SK-N-DZ (cell line): ENCODE measurements at regions not wholly inside any gene's neighbourhood (a gene's known extent, or its start where the extent isn't known, plus 50 kb on each side); places are given as distances from the start of the nearest gene placed in this dataset.
"Not testable (repeated sequence)": the region's sequence is repeated elsewhere in the genome, so short reads cannot be mapped to it uniquely, and the experiment has no call there.

Experiments
- DNase-seq: peaks from one replicate; pipeline ENCODE4 v3.0.0-alpha.2; 2015; ENCODE audit warnings: low spot score

- DNase-seq = no peak
Observed at GRCh38 chr7:104074529-104074928, 85.1 kb upstream of the RELN start.

- DNase-seq = not testable (repeated sequence)
Observed at GRCh38 chr7:104071641-104072040, 82.2 kb upstream of the RELN start.

DNA sequence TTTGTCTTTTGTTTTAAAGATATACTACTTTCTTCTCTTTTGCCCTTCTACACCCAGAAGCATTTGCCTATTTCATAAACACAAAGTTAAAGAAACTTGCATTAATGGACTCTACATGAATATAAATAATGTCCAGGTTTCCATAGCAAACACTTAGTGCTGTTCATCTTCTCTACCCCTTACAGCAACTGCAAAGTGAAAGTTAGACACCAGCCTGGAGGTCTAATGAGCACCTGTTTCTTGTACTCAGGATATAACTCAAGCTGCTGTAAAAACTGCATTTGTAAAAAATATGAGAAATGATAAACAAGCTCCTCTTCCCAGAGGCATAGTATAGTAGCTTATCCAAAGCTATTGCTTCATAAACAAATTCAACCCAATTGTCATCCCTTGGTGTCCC is 76.0 kb upstream of the RELN start:
- DNase-seq = no peak

GRCh38 chr7:104064969-104065387 is 75.5 kb upstream of the RELN start:
- no peak for DNase-seq

DNA sequence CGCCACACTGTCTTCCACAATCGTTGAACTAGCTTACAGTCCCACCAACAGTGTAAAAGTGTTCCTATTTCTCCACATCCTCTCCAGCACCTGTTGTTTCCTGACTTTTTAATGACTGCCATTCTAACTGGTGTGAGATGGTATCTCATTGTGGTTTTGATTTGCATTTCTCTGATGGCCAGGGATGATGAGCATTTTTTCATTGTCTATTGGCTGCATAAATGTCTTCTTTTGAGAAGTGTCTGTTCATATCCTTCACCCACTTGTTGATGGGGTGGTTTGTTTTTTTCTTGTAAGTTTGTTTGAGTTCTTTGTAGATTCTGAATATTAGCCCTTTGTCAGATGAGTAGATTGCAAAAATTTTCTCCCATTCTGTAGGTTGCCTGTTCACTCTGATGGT is 74.3 kb upstream of the RELN start:
- not testable (repeated sequence) for DNase-seq

GRCh38 chr7:104061652-104062051 is 72.2 kb upstream of the RELN start:
- no peak for DNase-seq

DNA sequence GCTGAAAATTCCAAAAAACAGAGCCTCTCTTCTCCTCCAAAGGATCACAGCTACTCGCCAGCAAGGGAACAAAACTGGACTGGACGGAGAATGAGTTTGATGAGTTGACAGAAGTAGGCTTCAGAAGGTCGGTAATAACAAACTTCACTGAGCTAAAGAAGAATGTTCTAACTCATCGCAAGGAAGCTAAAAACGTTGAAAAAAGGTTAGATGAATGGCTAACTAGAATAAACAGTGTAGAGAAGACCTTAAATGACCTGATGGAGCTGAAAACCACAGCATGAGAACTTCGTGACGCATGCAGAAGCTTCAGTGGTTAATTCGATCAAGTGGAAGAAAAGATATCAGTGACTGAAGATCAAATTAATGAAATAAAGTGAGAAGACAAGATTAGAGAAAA is 70.4 kb upstream of the RELN start:
- not testable (repeated sequence) for DNase-seq

DNA sequence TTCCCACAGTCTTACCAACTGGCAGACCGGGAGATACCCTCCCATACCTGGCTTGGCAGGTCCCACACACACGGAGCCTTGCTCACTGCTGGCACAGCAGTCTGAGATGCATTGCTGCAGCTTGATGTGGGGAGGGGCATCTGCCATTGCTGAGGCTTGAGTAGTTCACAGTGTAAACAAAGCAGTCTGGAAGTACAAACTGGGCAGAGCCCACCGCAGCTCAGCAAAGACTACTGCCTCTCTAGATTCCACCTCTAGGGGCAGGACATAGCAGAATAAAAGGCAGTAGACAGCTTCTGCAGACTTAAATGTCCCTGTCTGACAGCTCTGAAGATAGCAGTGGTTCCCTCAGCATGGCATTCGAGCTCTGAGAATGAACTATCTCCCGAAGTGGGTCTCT is 69.6 kb upstream of the RELN start:
- peak; percentile 18 for DNase-seq

DNA sequence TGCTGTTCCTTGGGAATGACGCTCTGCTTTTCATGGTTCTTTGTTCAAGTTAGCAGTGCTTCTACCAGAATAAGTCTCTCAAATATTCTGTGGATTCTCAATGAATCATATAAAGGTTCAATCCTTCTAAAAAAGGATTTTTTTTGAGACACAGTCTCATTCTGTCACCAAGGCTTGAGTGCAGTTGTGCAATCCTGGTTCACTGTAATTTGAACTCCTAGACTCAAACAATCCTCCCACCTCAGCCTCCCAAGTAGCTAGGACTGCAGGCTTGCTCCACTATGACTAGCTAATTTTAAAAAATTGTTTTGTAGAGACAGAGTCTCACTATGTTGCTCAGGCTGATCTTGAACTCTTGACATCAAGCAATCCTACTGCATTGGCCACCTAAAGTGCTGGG is 64.9 kb upstream of the RELN start:
- no peak for DNase-seq

DNA sequence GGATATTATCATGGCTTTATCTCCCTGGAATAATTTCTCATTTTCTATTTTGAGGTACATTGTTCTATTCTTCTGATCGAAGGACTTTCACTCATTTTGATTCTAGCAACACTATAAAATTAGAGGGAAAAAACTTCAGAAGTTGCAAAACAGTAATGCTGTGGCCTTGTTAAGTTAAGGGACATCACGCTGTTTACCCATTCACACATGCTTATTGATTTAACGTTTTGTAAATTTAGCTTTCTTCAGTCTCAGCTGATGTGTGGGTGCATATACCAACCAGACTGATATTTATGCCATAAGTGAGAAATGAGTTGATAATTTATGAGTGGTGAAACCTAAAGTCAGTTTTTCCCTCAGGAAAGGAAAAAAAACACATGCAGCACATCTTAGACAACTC is 63.5 kb upstream of the RELN start:
- no peak for DNase-seq

GRCh38 chr7:104048055-104048454 is 58.6 kb upstream of the RELN start:
- DNase-seq = no peak

- DNase-seq = no peak
Observed at GRCh38 chr7:104045183-104045582, 55.7 kb upstream of the RELN start.

DNA sequence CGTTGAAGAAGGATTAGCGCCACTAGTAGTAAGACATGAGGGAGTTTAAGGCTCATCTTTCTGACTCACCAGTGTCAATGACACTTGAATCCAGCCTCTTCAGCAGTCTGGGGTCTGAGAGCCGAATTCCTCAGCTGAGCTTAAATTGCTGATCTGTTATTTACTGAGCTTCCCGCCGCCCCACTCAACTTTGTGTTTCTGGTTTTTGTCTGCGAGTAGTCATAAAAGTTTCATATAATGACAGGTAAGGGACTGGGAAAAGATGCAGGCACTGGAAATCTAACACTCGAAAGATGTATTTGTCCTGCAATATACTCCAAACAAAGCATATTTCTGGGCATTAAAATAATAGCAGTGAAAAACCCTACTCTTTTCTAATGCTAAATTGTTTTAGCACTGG is 51.2 kb upstream of the RELN start:
- DNase-seq = peak; percentile 45

- no peak for DNase-seq
Observed at GRCh38 chr7:104039363-104039762, 49.9 kb upstream of the RELN start.
